Spleen (tissue), 11 donors: ENCODE measurements at regions not wholly inside any gene's neighbourhood (a gene's known extent, or its start where the extent isn't known, plus 50 kb on each side); places are given as distances from the start of the nearest gene placed in this dataset.

Experiments used
- DNase-seq: peaks from one replicate; pipeline ENCODE4 v3.0.0-alpha.2; 2020
- H3K27ac ChIP-seq, 8 donors: fragments of 200-600 bp; sonication (generic) in 7 of 8; 1 replicate in 4 of 8; 2 replicates in 4 of 8; pipeline versions ENCODE4 v1.5.0 to v1.8.0; 2016 to 2021; ENCODE audit warnings: inconsistent platforms in 4 of 8, mild to moderate bottlenecking in 4 of 8, moderate library complexity in 1 of 8
- H3K27me3 ChIP-seq, 7 donors: fragments of 200-600 bp; sonication (generic) in 6 of 7; replicated peaks in 1 of 7; 1 replicate in 4 of 7; 2 replicates in 3 of 7; pipeline versions ENCODE4 v1.5.0 to v1.8.0; 2016 to 2021; ENCODE audit warnings: inconsistent platforms in 3 of 7, mild to moderate bottlenecking in 1 of 7
- H3K36me3 ChIP-seq, 6 donors: fragments of 200-600 bp; sonication (generic) in 5 of 6; 1 replicate in 4 of 6; 2 replicates in 2 of 6; pipeline versions ENCODE4 v1.5.0 to v1.8.0; 2016 to 2021; ENCODE audit warnings: inconsistent platforms in 2 of 6
- H3K4me1 ChIP-seq, 6 donors: fragments of 200-600 bp; sonication (generic) in 5 of 6; 1 replicate in 3 of 6; 2 replicates in 3 of 6; pipeline versions ENCODE4 v1.5.0 to v1.8.0; 2016 to 2021; ENCODE audit warnings: inconsistent platforms in 3 of 6
- H3K4me3 ChIP-seq, 8 donors: fragments of 200-600 bp; sonication (generic) in 7 of 8; 1 replicate in 4 of 8; 2 replicates in 4 of 8; pipeline versions ENCODE4 v1.5.0 to v1.8.0; 2016 to 2021; ENCODE audit warnings: inconsistent platforms in 4 of 8, mild to moderate bottlenecking in 4 of 8, moderate library complexity in 2 of 8
- H3K9me3 ChIP-seq, 8 donors: fragments of 200-600 bp; sonication (generic) in 7 of 8; 1 replicate in 4 of 8; 2 replicates in 4 of 8; pipeline versions ENCODE4 v1.5.0 to v1.8.0; 2016 to 2021; ENCODE audit warnings: inconsistent platforms in 4 of 8
- CTCF ChIP-seq, 11 experiments: fragments of 200-600 bp in 7 of 11; fragments of 450-650 bp in 4 of 11; sonication (generic) in 4 of 11; IDR thresholded peaks in 8 of 11; conservative IDR thresholded peaks in 3 of 11; 1 replicate in 7 of 11; 2 replicates in 4 of 11; pipeline versions ENCODE4 v1.4.0 to v1.8.0; 2016 to 2021; ENCODE audit warnings: antibody characterized with exemption in 11 of 11, inconsistent platforms in 4 of 11, mild to moderate bottlenecking in 1 of 11
- POLR2A ChIP-seq, 3 donors: fragments of 450-650 bp; IDR thresholded peaks; one replicate each; pipeline ENCODE4 v1.5.1; 2017; ENCODE audit warnings: antibody characterized with exemption in 3 of 3, mild to moderate bottlenecking in 1 of 3
- POLR2AphosphoS5 ChIP-seq, 3 donors: sonication (generic); formaldehyde crosslinking; IDR thresholded peaks; one replicate each; pipeline ENCODE4 v1.5.1; 2017; ENCODE audit warnings: antibody characterized with exemption in 3 of 3
- WGBS, 5 donors: extraction: QIAGEN DNeasy Blood & Tissue Kit in 3 of 5; methylation state at CpG; one replicate each; pipeline versions ENCODE4 v1.1.5 to v1.1.7; 2013 to 2018; 5-methylcytosine and 5-hydroxymethylcytosine counted together
- intact Hi-C: fragments of 100-400 bp; cut with DNase I; formaldehyde crosslinking; loops from one replicate; pipeline ENCODE4 v1.15.0; 2023; ENCODE audit warnings: low total_unique reads
- donor health status: healthy with polysubstance abuse.
- donor health status: DM: no; HTN: no; CAD: no; lungs with moderate emphysema.
- donor health status: DM: no; HTN: no; CAD: no.
- donor health status: Bipolar disorder and iron deficiency.
- donor health status: healthy.
- donor health status: DM: no; HTN: no; CAD: no.
- donor health status: DM: yes; HTN: yes; CAD: no.

GRCh38 chr1:63129855-63130254, 192.5 kb upstream of the FOXD3 start:
- intact Hi-C loops: no loop called here
- 87 to 95% (median 93%) methylated on average over 2 of the region's 2 CpGs for WGBS, 5 donors
- Histone ChIP-seq H3K4me1 (no peaks in the 10 kb centered on the region), H3K9me3 (no peaks in the 10 kb centered on the region), H3K4me3 (no peak overlapping the region), H3K27ac (no peak overlapping the region), H3K27me3 (peaks cover 0 to 8% (median 0%) of the 10 kb centered on the region in 7 donors), H3K36me3 (no peaks in the 10 kb centered on the region)
- no peak for DNase-seq
- TF ChIP-seq POLR2AphosphoS5 (IDR thresholded peaks at IDR 0.05) (no peak), POLR2A (IDR thresholded peaks at IDR 0.05) (no peak), CTCF (IDR thresholded peaks at IDR 0.05 in 8 of 11, conservative IDR thresholded peaks at IDR 0.05 in 3 of 11) (no peak)

- H3K9me3 ChIP-seq: no peaks in the 10 kb centered on the region
- 85 to 92% (median 85%) methylated on average over 6 of the region's 6 CpGs for WGBS, 5 donors
- no peaks in the 10 kb centered on the region for H3K4me1 ChIP-seq
- no peak overlapping the region for H3K27ac ChIP-seq
- TF ChIP-seq CTCF (IDR thresholded peaks at IDR 0.05 in 8 of 11, conservative IDR thresholded peaks at IDR 0.05 in 3 of 11) (no peak), POLR2A (IDR thresholded peaks at IDR 0.05) (no peak), POLR2AphosphoS5 (IDR thresholded peaks at IDR 0.05) (no peak)
- intact Hi-C loops: no loop called here
- H3K27me3 ChIP-seq: peaks cover 0 to 8% (median 0%) of the 10 kb centered on the region in 7 donors
- H3K36me3 ChIP-seq: no peaks in the 10 kb centered on the region
- DNase-seq: no peak
- H3K4me3 ChIP-seq: no peak overlapping the region
Measured at GRCh38 chr1:63134501-63135173, 187.7 kb upstream of the FOXD3 start.

- WGBS, 5 donors: 81 to 92% (median 88%) methylated on average over 2 of the region's 2 CpGs
- no peak for TF ChIP-seq POLR2A (IDR thresholded peaks at IDR 0.05)
- no peak for TF ChIP-seq CTCF (IDR thresholded peaks at IDR 0.05 in 8 of 11, conservative IDR thresholded peaks at IDR 0.05 in 3 of 11)
- no peak for TF ChIP-seq POLR2AphosphoS5 (IDR thresholded peaks at IDR 0.05)
- H3K4me1 ChIP-seq: no peaks in the 10 kb centered on the region
Measured at GRCh38 chr1:63135174-63135512, 187.2 kb upstream of the FOXD3 start.

GRCh38 chr1:63135801-63136200, 186.6 kb upstream of the FOXD3 start:
- H3K9me3 ChIP-seq: no peaks in the 10 kb centered on the region
- no peak overlapping the region for H3K27ac ChIP-seq
- no peaks in the 10 kb centered on the region for H3K36me3 ChIP-seq
- no peak for TF ChIP-seq POLR2AphosphoS5 (IDR thresholded peaks at IDR 0.05)
- no peak for TF ChIP-seq CTCF (IDR thresholded peaks at IDR 0.05 in 8 of 11, conservative IDR thresholded peaks at IDR 0.05 in 3 of 11)
- TF ChIP-seq POLR2A (IDR thresholded peaks at IDR 0.05): no peak
- H3K4me3 ChIP-seq: no peak overlapping the region
- WGBS, 5 donors: 93 to 100% (median 98%) methylated on average over 1 of the region's 1 CpG
- no peak for DNase-seq
- peaks cover 0 to 8% (median 0%) of the 10 kb centered on the region in 7 donors for H3K27me3 ChIP-seq
- intact Hi-C loops: no loop called here
- no peaks in the 10 kb centered on the region for H3K4me1 ChIP-seq

More at GRCh38 chr1:63135174-63135512, 187.2 kb upstream of the FOXD3 start:
- intact Hi-C loops: no loop called here
- Histone ChIP-seq H3K9me3 (no peaks in the 10 kb centered on the region), H3K27me3 (peaks cover 0 to 8% (median 0%) of the 10 kb centered on the region in 7 donors), H3K27ac (no peak overlapping the region), H3K4me3 (no peak overlapping the region), H3K36me3 (no peaks in the 10 kb centered on the region)
- DNase-seq: no peak
